SK-N-SH treated with all-trans-retinoic acid at 6 μM for 48 hours (cell line): ENCODE measurements at regions not wholly inside any gene's neighbourhood (a gene's known extent, or its start where the extent isn't known, plus 50 kb on each side); places are given as distances from the start of the nearest gene placed in this dataset.

Experiments
- BACH2 ChIP-seq: fragments of 250-450 bp; sonication (Bioruptor Pico); IDR thresholded peaks from 2 replicates; pipeline ENCODE4 v1.9.0; 2021; ENCODE audit warnings: mild to moderate bottlenecking, borderline replicate concordance
- ESRRG ChIP-seq: fragments of 250-450 bp; sonication (Bioruptor Pico); IDR thresholded peaks from 2 replicates; pipeline ENCODE4 v1.6.1; 2021; ENCODE audit warnings: mild to moderate bottlenecking
- GLIS3 ChIP-seq: fragments of 250-450 bp; sonication (Bioruptor Pico); IDR thresholded peaks from 2 replicates; pipeline ENCODE4 v1.5.0; 2020; ENCODE audit warnings: mild to moderate bottlenecking, moderate library complexity
- ISL1 ChIP-seq: fragments of 250-450 bp; sonication (Bioruptor Pico); IDR thresholded peaks from 2 replicates; pipeline ENCODE4 v2.1.2; 2022; ENCODE audit warnings: mild to moderate bottlenecking, moderate library complexity
- OSR1 ChIP-seq: fragments of 250-450 bp; sonication (Bioruptor Pico); IDR thresholded peaks from 2 replicates; pipeline ENCODE4 v1.8.0; 2022; ENCODE audit warnings: moderate library complexity, mild to moderate bottlenecking, inconsistent platforms
- PPARA ChIP-seq: fragments of 250-450 bp; sonication (Bioruptor Pico); IDR thresholded peaks from 2 replicates; pipeline ENCODE4 v1.5.0; 2020; ENCODE audit warnings: mild to moderate bottlenecking, borderline replicate concordance
- ZC3H10 ChIP-seq: fragments of 250-450 bp; sonication (Bioruptor Pico); IDR thresholded peaks from 2 replicates; pipeline ENCODE4 v1.5.1; 2021; ENCODE audit warnings: mild to moderate bottlenecking, moderate library complexity
- ZFP3 ChIP-seq: fragments of 250-450 bp; sonication (Bioruptor Pico); IDR thresholded peaks from 2 replicates; pipeline ENCODE4 v1.5.0; 2020; ENCODE audit warnings: mild to moderate bottlenecking, moderate library complexity
- ZNF565 ChIP-seq: fragments of 450-650 bp; formaldehyde crosslinking; conservative IDR thresholded peaks from 2 replicates; pipeline ENCODE4 v1.5.0; 2020; ENCODE audit warnings: low read depth, mild to moderate bottlenecking, moderate library complexity
- ZNF70 ChIP-seq: fragments of 450-650 bp; formaldehyde crosslinking; IDR thresholded peaks from 2 replicates; pipeline ENCODE4 v1.5.0; 2020; ENCODE audit warnings: mild to moderate bottlenecking, moderate library complexity
- ZNF8 ChIP-seq: fragments of 450-650 bp; formaldehyde crosslinking; IDR thresholded peaks from 2 replicates; pipeline ENCODE4 v1.5.0; 2020; ENCODE audit warnings: mild to moderate bottlenecking, moderate library complexity
- TF ChIP-seq, protein P1 (sequence below): fragments of 250-450 bp; sonication (Bioruptor Pico); IDR thresholded peaks from 2 replicates; pipeline ENCODE4 v1.8.0; 2020; ENCODE audit warnings: mild to moderate bottlenecking, moderate library complexity, borderline replicate concordance

DNA sequence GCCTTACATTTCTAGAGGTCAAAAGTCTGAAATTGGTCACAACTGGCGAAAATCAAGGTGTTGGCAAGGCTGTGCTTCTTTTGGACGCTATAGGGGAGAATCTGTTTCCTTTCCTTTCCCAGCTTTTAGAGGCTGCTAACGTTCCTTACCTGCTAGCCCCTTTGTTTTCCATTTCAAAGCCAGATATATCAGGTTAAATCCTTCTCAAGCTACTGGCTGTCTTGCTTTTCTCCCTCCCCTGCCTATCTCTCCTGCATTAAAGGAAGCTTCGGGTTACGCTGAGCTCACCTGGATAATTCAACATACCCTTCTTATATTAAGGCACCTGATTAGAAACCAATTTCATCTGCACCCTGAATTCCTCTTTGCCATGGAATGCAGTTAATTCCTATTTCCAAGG lies 1569.7 kb upstream of the SLC10A2 start:
- TF ChIP-seq ISL1 (CRISPR knock-in tag) (no peak), ZNF565 (CRISPR knock-in tag) (no peak), ZFP3 (CRISPR knock-in tag) (no peak), PPARA (CRISPR knock-in tag) (no peak), ESRRG (CRISPR knock-in tag) (no peak), ZNF70 (no peak), GLIS3 (CRISPR knock-in tag) (no peak), ZNF8 (no peak), BACH2 (CRISPR knock-in tag) (no peak), ZC3H10 (CRISPR knock-in tag) (no peak), OSR1 (no peak)
- TF ChIP-seq, protein P1, sequence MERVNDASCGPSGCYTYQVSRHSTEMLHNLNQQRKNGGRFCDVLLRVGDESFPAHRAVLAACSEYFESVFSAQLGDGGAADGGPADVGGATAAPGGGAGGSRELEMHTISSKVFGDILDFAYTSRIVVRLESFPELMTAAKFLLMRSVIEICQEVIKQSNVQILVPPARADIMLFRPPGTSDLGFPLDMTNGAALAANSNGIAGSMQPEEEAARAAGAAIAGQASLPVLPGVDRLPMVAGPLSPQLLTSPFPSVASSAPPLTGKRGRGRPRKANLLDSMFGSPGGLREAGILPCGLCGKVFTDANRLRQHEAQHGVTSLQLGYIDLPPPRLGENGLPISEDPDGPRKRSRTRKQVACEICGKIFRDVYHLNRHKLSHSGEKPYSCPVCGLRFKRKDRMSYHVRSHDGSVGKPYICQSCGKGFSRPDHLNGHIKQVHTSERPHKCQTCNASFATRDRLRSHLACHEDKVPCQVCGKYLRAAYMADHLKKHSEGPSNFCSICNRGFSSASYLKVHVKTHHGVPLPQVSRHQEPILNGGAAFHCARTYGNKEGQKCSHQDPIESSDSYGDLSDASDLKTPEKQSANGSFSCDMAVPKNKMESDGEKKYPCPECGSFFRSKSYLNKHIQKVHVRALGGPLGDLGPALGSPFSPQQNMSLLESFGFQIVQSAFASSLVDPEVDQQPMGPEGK (CRISPR knock-in tag), result no peak
